Kidney epithelial cell (primary cell): ENCODE measurements at regions not wholly inside any gene's neighbourhood (a gene's known extent, or its start where the extent isn't known, plus 50 kb on each side); places are given as distances from the start of the nearest gene placed in this dataset.
"Not testable (repeated sequence)": the region's sequence is repeated elsewhere in the genome, so short reads cannot be mapped to it uniquely, and the experiment has no call there.

Experiments
- DNase-seq: peaks from one replicate; pipeline ENCODE4 v3.0.0-alpha.2; 2010; ENCODE audit warnings: low read depth
- H3K27me3 ChIP-seq: 2 replicates; pipeline ENCODE4 v1.6.0; 2011; ENCODE audit warnings: low read length; ENCODE audit not compliant: control insufficient read depth, insufficient read depth
- H3K36me3 ChIP-seq: 2 replicates; pipeline ENCODE4 v1.5.1; 2011; ENCODE audit warnings: low read length; ENCODE audit not compliant: control insufficient read depth, insufficient read depth
- H3K4me3 ChIP-seq: 2 replicates; pipeline ENCODE4 v1.5.1; 2011; ENCODE audit warnings: low read depth, mild to moderate bottlenecking, control low read depth, low read length
- TF ChIP-seq, protein P1 (sequence below): IDR thresholded peaks from 2 replicates; pipeline ENCODE4 v1.5.1; 2011; ENCODE audit warnings: mild to moderate bottlenecking, moderate library complexity, low read length, control low read depth, inconsistent platforms; ENCODE audit not compliant: insufficient read depth, poor library complexity, severe bottlenecking

DNA sequence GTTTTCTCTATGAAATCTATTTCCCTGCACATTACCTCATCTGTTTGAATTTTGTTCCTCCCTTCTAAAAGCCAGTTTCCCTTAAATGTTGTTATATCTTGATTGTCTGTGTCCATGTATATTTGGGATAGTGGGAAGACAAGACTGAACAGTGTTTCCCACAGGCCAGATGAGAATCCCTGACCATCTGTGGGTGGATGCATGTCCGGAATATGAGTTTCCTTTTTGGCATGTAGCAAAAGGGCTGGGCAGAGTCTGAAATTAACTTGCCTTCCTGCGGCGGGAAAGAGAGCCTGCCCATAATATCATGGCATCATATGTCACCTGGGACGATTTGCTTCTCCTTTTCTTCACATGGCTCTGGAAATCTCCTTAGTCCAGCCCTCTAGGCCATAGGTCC, 385.8 kb upstream of the MAF start:
- Histone ChIP-seq H3K4me3 (no peak overlapping the region), H3K36me3 (no peaks in the 10 kb centered on the region), H3K27me3 (no peaks in the 10 kb centered on the region)
- TF ChIP-seq, protein P1, sequence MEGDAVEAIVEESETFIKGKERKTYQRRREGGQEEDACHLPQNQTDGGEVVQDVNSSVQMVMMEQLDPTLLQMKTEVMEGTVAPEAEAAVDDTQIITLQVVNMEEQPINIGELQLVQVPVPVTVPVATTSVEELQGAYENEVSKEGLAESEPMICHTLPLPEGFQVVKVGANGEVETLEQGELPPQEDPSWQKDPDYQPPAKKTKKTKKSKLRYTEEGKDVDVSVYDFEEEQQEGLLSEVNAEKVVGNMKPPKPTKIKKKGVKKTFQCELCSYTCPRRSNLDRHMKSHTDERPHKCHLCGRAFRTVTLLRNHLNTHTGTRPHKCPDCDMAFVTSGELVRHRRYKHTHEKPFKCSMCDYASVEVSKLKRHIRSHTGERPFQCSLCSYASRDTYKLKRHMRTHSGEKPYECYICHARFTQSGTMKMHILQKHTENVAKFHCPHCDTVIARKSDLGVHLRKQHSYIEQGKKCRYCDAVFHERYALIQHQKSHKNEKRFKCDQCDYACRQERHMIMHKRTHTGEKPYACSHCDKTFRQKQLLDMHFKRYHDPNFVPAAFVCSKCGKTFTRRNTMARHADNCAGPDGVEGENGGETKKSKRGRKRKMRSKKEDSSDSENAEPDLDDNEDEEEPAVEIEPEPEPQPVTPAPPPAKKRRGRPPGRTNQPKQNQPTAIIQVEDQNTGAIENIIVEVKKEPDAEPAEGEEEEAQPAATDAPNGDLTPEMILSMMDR, result no peak
- DNase-seq, result no peak

DNA sequence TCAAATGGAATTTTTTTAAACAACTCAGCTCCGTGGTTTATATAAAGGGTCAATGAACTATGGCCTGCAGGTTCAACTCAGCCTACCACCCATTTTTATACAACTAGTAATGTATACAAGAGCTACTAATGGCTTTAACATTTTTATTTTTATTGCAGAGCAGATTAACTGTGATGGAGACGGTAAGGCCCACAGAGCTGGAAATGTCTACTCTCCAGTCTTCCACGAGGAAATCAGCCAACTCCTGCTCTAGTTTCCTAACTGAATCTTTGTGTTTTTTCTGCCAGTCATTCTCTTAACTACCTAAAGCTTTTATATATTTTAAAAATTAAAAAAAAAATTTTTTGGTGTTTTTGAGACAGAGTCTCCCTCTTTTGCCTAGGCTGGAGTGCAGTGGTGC, 385.1 kb upstream of the MAF start:
- DNase-seq, result no peak

DNA sequence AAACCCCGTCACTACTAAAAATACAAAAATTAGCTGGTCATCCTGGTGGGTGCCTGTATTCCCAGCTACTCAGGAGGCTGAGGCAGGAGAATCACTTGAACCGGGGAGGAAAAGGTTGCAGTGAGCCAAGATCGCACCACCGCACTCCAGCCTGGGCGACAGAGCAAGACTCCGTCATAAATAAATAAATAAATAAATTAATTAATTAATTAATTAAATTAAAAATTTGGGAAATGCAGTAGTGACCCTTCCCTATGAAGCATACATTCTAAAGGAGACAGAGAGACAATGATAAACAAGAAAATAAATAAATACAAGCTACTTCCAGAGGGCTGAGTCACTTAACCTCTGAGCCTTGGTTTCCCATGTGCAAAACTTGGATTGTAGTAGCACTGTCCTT, 383.6 kb upstream of the MAF start:
- H3K27me3 ChIP-seq, H3K36me3 ChIP-seq, H3K4me3 ChIP-seq, DNase-seq: not testable (repeated sequence)

More for the DNA sequence above, 385.1 kb upstream of the MAF start:
- TF ChIP-seq, protein P1, result no peak
- Histone ChIP-seq H3K4me3 (no peak overlapping the region), H3K27me3 (no peaks in the 10 kb centered on the region), H3K36me3 (no peaks in the 10 kb centered on the region)

DNA sequence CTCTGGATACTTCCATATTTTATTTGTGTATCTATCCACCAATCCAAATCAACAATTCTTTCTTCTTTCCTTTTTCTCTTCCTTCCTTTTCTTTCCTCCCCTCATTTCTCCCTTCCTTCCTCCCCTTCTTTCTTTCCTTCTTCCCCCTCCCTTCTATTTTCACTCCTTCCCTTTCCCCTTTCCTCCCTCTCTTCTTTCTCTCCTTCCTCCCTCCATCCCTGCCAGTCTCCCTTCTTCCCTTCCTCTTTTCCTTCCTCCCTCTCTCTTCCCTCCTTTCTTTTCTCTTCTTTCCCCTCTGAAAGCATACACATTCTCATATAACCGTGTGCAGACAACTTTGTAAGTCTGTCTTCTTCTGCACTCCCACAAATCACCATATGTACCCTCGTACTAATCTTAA, 382.3 kb upstream of the MAF start:
- no peaks in the 10 kb centered on the region for H3K27me3 ChIP-seq
- H3K36me3 ChIP-seq, result no peaks in the 10 kb centered on the region
- TF ChIP-seq, protein P1, result no peak
- no peak overlapping the region for H3K4me3 ChIP-seq
- DNase-seq, result no peak

DNA sequence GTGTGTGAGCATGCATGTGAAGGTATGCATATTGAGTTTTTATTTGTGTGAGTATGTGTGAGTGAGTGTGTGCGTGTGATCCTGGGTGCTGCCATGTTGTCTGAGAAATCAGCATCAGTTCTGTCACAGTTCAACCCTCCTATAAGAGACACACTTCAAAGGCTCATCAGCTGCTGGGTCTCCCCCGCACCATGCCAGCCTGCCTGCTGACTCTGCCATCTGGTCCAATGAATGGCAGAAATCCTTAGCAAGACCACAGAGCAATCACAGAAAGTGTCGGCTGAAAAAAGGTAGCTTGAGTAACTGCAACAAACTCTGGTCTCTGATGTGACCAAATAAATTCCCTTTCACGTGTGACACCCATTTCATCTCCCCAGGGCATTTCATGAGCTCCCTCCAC, 381.8 kb upstream of the MAF start:
- TF ChIP-seq, protein P1, result no peak
- Histone ChIP-seq H3K36me3 (no peaks in the 10 kb centered on the region), H3K27me3 (no peaks in the 10 kb centered on the region), H3K4me3 (no peak overlapping the region)
- DNase-seq, result no peak

DNA sequence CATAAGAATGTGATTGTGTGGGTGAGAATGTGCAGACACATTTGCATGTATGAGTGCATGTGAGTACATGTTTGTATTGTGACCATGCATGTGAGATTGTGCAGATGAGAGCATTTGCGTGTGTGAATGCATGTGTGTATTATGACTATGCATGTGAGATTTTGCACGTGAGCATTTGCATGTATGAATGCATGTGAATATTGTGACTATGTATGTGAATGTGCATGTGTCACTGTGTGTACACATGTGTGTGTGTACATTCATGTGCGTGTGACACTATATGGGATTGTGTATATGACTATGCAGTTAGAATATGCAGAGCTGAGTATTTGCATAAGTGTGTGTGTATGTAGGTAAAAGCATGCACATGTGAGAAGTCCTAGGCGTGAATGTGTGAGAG, 381.3 kb upstream of the MAF start:
- Histone ChIP-seq H3K4me3 (no peak overlapping the region), H3K36me3 (no peaks in the 10 kb centered on the region), H3K27me3 (no peaks in the 10 kb centered on the region)
- TF ChIP-seq, protein P1, result no peak
- DNase-seq, result no peak
